Heart right ventricle (tissue), 16 donors: ENCODE measurements at regions not wholly inside any gene's neighbourhood (a gene's known extent, or its start where the extent isn't known, plus 50 kb on each side); places are given as distances from the start of the nearest gene placed in this dataset.
A peak's percentile ranks its signal among the peaks of the same experiment; 100 is the strongest.

Source experiments
- ATAC-seq, 8 donors: fragments of 200-7000 bp; cut with Tn5 transposase; one replicate each; pipeline ENCODE4 v1.9.1; 2020; ENCODE audit warnings: mild to moderate bottlenecking in 8 of 8, moderate library complexity in 8 of 8, moderate number of reproducible peaks in 1 of 8
- DNase-seq, 2 donors: peaks; one replicate each; pipeline ENCODE4 v3.0.0-alpha.2; 2020
- H3K27ac ChIP-seq, 10 donors: fragments of 200-600 bp; sonication (generic) in 2 of 10; one replicate each; pipeline versions ENCODE4 v1.5.0 to v1.8.0; 2020 to 2022; ENCODE audit warnings: mild to moderate bottlenecking in 3 of 10
- H3K27me3 ChIP-seq, 7 donors: fragments of 200-600 bp; one replicate each; pipeline ENCODE4 v1.8.0; 2021 to 2022; ENCODE audit warnings: mild to moderate bottlenecking in 2 of 7
- H3K36me3 ChIP-seq, 9 donors: fragments of 200-600 bp; sonication (generic) in 1 of 9; one replicate each; pipeline versions ENCODE4 v1.5.0 to v1.8.0; 2020 to 2022; ENCODE audit warnings: mild to moderate bottlenecking in 2 of 9
- H3K4me1 ChIP-seq, 9 donors: fragments of 200-600 bp; sonication (generic) in 1 of 9; one replicate each; pipeline versions ENCODE4 v1.5.0 to v1.8.0; 2020 to 2022; ENCODE audit warnings: mild to moderate bottlenecking in 4 of 9
- H3K4me3 ChIP-seq, 10 donors: fragments of 200-600 bp; sonication (generic) in 2 of 10; one replicate each; pipeline versions ENCODE4 v1.5.0 to v1.8.0; 2020 to 2022; ENCODE audit warnings: mild to moderate bottlenecking in 7 of 10, moderate library complexity in 2 of 10
- H3K9me3 ChIP-seq, 11 donors: fragments of 200-600 bp in 10 of 11; sonication (generic) in 2 of 11; one replicate each; pipeline versions ENCODE4 v1.5.0 to v1.8.0; 2013 to 2022; ENCODE audit warnings: mild to moderate bottlenecking in 2 of 11, control low read depth in 1 of 11, moderate library complexity in 1 of 11
- WGBS, 2 donors: extraction: QIAGEN DNeasy Blood & Tissue Kit; methylation state at CpG; one replicate each; pipeline ENCODE4 v1.1.7; 2013; ENCODE audit warnings: inconsistent platforms in 1 of 2; 5-methylcytosine and 5-hydroxymethylcytosine counted together
- intact Hi-C, 10 donors: fragments of 100-400 bp; cut with DNase I; formaldehyde crosslinking; loops; one replicate each; pipeline versions ENCODE4 v1.11.1 to v1.14.2; 2022
- TF ChIP-seq, protein P1 (sequence below), 9 donors: fragments of 200-600 bp; sonication (generic) in 2 of 9; IDR thresholded peaks; one replicate each; pipeline versions ENCODE4 v1.5.0 to v1.8.0; 2021 to 2022; ENCODE audit warnings: antibody characterized with exemption in 9 of 9, mild to moderate bottlenecking in 5 of 9, moderate library complexity in 1 of 9
- donor health status: Arrhythmogenic right ventricular cardiomyopathy.
- donor health status: ischemic (EF 13 %, LVEDD 7.1; RV severe dilation, severe dysfunction).
- donor health status: healthy with polysubstance abuse.
- donor health status: DM: no; HTN: yes; CAD: no.
- donor health status: DM: no; HTN: no; CAD: no.
- donor health status: ischemic (EF 25% LVEDD 6.9; RV normal size, moderate dysfunction).
- donor health status: ischemic (EF 25% LVEDD 5.7; RV mildly dilated, moderate dysfunction).
- donor health status: healthy.
- donor health status: DM: yes; HTN: yes; CAD: no.
- donor health status: Ischemic cardiomyopathy.
- donor health status: ischemic (EF 35%, LVEDD 5.7; RV mildly dilated, moderate dysfunction).
- donor health status: nonischemic (EF 11% LVEDD 7.7; RV severe dilation, severe dysfunction).
- donor health status: DM: yes; HTN: yes; CAD: no.
- donor health status: PGD.
- donor health status: ischemic (EF 29% LVEDD 5.4; RV normal size, mild dysfunction).
- donor health status: nonischemic (EF 23%, LVEDD 6.1; RV moderate dilation, normal function).

DNA sequence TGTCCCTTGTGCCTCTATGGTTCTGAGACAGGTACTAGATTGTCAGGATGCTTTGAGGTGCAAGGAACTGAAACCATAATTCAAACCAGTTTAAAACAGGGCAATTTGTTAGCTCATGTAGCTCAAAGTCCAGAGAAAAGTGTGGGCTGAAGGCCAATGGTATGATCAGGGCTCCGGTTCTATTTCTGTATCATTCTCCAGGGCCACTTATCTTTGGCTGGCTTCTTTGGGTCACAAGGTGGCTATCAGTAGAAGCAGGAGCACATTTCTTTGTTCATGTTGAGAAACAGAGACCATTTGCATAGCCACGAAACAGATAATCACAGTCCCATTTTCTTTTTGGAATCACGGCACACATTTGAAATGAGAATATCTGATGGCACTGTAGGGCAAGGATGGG lies 294.9 kb downstream of the ETNK1 start:
- H3K4me1 ChIP-seq: peaks cover 0 to 5% (median 0%) of the 10 kb centered on the region in 9 donors
- 42 to 46% methylated on average over 3 of the region's 3 CpGs for WGBS, 2 donors
- ATAC-seq (peak in 3 of 8 donors; percentile 43 to 51 (median 49)), DNase-seq (no peak)
- intact Hi-C loops: loop anchor here in 1 of 10 donors (5.0 kb wide), 1 partner anchor 343 kb away; no protein-coding TSS in a partner anchor
- H3K27me3 ChIP-seq: no peaks in the 10 kb centered on the region
- no peaks in the 10 kb centered on the region for H3K36me3 ChIP-seq
- no peaks in the 10 kb centered on the region for H3K9me3 ChIP-seq
- no peak overlapping the region for H3K27ac ChIP-seq
- no peak overlapping the region for H3K4me3 ChIP-seq
- TF ChIP-seq, protein P1, sequence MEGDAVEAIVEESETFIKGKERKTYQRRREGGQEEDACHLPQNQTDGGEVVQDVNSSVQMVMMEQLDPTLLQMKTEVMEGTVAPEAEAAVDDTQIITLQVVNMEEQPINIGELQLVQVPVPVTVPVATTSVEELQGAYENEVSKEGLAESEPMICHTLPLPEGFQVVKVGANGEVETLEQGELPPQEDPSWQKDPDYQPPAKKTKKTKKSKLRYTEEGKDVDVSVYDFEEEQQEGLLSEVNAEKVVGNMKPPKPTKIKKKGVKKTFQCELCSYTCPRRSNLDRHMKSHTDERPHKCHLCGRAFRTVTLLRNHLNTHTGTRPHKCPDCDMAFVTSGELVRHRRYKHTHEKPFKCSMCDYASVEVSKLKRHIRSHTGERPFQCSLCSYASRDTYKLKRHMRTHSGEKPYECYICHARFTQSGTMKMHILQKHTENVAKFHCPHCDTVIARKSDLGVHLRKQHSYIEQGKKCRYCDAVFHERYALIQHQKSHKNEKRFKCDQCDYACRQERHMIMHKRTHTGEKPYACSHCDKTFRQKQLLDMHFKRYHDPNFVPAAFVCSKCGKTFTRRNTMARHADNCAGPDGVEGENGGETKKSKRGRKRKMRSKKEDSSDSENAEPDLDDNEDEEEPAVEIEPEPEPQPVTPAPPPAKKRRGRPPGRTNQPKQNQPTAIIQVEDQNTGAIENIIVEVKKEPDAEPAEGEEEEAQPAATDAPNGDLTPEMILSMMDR (IDR thresholded peaks at IDR 0.05): no peak

DNA sequence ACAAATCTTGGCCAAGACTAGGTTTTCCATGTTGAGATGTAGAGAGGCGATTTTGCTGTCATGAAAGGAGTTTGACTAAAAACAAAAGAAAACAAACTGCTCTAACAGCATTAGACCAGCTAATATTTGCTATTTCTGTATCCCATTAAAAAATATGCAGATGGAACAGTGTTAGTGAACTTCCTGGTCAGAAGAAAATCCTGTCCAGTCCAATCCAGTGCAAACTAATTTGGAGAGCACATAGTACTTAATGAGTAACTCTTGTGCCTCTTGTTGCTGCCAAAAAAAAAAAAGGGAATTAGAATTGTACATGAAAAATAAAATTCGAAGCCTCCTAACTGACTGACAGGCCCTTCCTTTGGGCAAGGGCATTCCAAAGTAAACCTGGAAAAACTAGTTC lies 298.8 kb downstream of the ETNK1 start:
- DNase-seq: no peak
- H3K36me3 ChIP-seq: no peaks in the 10 kb centered on the region
- no peak overlapping the region for H3K4me3 ChIP-seq
- peaks cover 0 to 5% (median 0%) of the 10 kb centered on the region in 9 donors for H3K4me1 ChIP-seq
- intact Hi-C loops: no loop called here
- H3K27ac ChIP-seq: no peak overlapping the region
- H3K27me3 ChIP-seq: no peaks in the 10 kb centered on the region
- ATAC-seq: no peak
- TF ChIP-seq, protein P1 (IDR thresholded peaks at IDR 0.05): no peak
- 70 to 90% methylated on average over 2 of the region's 2 CpGs for WGBS, 2 donors
- no peaks in the 10 kb centered on the region for H3K9me3 ChIP-seq

DNA sequence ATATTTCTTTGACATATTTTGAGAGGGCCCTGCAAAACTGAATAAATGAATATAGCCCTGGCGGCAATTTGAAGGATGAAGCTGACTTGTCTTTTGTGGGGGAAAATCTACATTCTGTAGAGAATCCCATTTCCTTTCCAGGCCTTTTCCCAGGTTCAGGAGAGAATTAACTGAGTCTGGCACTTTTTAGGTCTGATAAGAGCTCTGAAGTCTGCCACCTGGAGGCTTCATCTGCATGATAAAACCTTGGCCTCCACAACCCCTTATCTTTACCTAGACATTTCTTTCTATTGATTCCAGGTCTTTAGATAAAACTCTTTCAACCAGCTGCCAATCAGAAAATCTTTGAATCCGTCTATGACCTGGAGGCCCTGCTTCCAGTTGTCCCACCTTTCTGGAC lies 299.4 kb downstream of the ETNK1 start:
- 87 to 89% methylated on average over 2 of the region's 2 CpGs for WGBS, 2 donors

DNA sequence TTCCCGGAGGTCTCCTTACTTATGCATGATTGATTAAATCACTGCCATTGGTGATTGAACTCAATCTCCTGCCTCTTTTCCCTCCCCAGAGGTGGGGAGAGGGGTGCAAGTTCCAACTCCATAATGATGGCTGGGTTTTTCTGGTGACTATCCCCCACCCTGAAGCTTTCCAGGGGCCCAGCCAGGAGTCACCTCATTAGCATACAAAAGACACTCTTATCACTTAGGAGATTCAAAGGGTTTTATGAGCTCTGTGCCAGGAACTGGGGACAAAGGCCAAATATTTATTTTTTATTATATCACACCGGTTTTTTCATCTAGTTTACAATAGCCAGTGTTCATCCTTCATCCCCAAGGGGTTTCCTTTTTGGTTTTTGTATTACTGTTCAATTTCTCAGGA lies 300.7 kb downstream of the ETNK1 start:
- Histone ChIP-seq H3K27ac (no peak overlapping the region), H3K4me1 (no peaks in the 10 kb centered on the region), H3K27me3 (no peaks in the 10 kb centered on the region), H3K9me3 (no peaks in the 10 kb centered on the region), H3K4me3 (no peak overlapping the region), H3K36me3 (no peaks in the 10 kb centered on the region)
- no peak for DNase-seq
- WGBS, 2 donors: 62 to 79% methylated on average over 2 of the region's 2 CpGs
- intact Hi-C loops: no loop called here
- TF ChIP-seq, protein P1 (IDR thresholded peaks at IDR 0.05): no peak
- ATAC-seq: no peak

More for the DNA sequence above, 299.4 kb downstream of the ETNK1 start:
- TF ChIP-seq, protein P1 (IDR thresholded peaks at IDR 0.05): no peak
- no peaks in the 10 kb centered on the region for H3K9me3 ChIP-seq
- DNase-seq (no peak), ATAC-seq (no peak)
- peaks cover 0 to 5% (median 0%) of the 10 kb centered on the region in 9 donors for H3K4me1 ChIP-seq
- H3K27ac ChIP-seq: no peak overlapping the region
- H3K4me3 ChIP-seq: no peak overlapping the region
- no peaks in the 10 kb centered on the region for H3K27me3 ChIP-seq
- intact Hi-C loops: no loop called here
- H3K36me3 ChIP-seq: no peaks in the 10 kb centered on the region
